PFSK-1 (cell line): ENCODE measurements at regions not wholly inside any gene's neighbourhood (a gene's known extent, or its start where the extent isn't known, plus 50 kb on each side); places are given as distances from the start of the nearest gene placed in this dataset.

Experiments used
- POLR2AphosphoS5 ChIP-seq: IDR thresholded peaks from 2 replicates; pipeline ENCODE4 v1.6.1; 2012; ENCODE audit warnings: low read depth, mild to moderate bottlenecking, control low read depth, low read length, moderate library complexity
- TAF1 ChIP-seq: IDR thresholded peaks from 2 replicates; pipeline ENCODE4 v1.6.1; 2012; ENCODE audit warnings: low read length, control low read depth, borderline replicate concordance; ENCODE audit not compliant: insufficient read depth

- TF ChIP-seq TAF1 (no peak), POLR2AphosphoS5 (no peak)
Measured at GRCh38 chr3:78077178-78077577, 1037.3 kb downstream of the ROBO2 start.
